ENCODE measurements at regions not wholly inside any gene's neighbourhood (a gene's known extent, or its start where the extent isn't known, plus 50 kb on each side); places are given as distances from the start of the nearest gene placed in this dataset.

DNA sequence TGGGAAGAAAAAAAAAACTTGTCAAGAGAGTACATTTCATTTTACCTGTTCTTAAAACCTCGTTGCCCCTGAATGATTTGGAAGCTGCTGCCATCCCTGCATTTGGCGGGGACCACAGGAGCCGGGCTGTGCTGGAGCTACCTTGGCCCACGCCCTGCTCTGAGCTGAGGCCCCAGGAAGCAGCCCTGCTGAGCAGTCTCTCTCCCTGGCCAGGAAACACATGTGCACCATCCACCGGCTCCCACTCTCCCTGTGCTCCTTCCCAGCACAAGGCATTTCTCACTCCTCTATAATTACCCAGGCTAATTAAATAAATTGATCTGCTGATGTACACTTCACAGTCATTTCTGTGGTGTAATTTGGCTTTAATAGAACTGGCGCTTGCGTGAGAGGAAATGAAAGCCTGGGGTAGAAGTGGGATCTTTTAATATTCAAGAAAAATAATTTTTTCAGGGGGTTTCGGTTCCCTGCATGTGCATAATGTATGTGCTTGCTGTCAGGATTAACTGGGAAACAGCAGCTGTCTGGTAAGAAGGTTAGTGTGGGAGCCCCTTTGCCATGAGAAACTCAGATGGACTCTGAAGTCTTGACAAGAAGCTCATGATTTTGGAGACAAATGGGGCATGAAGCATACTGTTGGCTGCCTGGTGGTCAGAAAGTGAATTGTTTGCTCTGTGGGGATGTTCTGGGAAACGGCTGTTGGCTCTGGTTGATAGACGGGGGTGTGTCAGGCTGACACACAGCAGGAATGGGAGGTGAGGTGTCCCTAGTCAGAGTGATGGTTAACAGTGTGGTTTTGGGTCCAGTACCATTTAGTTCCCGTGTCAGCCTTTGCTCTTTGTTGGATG is 252.3 kb upstream of the EEF2KMT start:
- intact Hi-C loops (cut with DNase I): no loop called here
- no peaks in the 10 kb centered on the region for H3K36me3 ChIP-seq
- H3K4me3 ChIP-seq: no peak overlapping the region
- DNase-seq (no peak), ATAC-seq (no peak)
- H3K27me3 ChIP-seq: no peaks in the 10 kb centered on the region
- 41 to 43% (median 42%) methylated on average over 11 of the region's 11 CpGs for WGBS, 4 donors
- TF ChIP-seq, protein P1, sequence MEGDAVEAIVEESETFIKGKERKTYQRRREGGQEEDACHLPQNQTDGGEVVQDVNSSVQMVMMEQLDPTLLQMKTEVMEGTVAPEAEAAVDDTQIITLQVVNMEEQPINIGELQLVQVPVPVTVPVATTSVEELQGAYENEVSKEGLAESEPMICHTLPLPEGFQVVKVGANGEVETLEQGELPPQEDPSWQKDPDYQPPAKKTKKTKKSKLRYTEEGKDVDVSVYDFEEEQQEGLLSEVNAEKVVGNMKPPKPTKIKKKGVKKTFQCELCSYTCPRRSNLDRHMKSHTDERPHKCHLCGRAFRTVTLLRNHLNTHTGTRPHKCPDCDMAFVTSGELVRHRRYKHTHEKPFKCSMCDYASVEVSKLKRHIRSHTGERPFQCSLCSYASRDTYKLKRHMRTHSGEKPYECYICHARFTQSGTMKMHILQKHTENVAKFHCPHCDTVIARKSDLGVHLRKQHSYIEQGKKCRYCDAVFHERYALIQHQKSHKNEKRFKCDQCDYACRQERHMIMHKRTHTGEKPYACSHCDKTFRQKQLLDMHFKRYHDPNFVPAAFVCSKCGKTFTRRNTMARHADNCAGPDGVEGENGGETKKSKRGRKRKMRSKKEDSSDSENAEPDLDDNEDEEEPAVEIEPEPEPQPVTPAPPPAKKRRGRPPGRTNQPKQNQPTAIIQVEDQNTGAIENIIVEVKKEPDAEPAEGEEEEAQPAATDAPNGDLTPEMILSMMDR (IDR thresholded peaks at IDR 0.05): no peak
- no peak for TF ChIP-seq POLR2A (IDR thresholded peaks at IDR 0.05)
- H3K9me3 ChIP-seq: no peaks in the 10 kb centered on the region
- H3K27ac ChIP-seq: no peak overlapping the region
- H3K4me1 ChIP-seq: no peaks in the 10 kb centered on the region

DNA sequence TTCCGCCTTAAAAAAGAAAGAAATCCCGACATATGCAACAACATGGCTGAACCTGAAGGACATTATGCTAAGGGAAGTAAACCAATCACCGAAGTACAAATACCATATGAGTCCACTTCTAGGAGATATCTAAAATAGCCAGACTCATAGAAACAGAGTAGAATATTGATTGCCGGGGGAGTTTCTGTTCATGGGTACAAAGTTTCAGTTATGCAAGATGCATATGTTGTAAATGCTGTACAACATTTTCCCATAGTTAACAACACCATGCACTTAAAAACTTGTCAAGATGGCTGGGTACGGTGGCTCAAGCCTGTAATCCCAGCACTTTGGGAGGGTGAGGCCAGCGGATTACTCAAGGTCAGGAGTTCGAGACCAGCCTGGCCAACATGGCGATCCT is 251.5 kb upstream of the EEF2KMT start:
- intact Hi-C loops (cut with DNase I): no loop called here
- DNase-seq: no peak
- WGBS, 4 donors: 83 to 94% (median 92%) methylated on average over 8 of the region's 8 CpGs
- Histone ChIP-seq H3K4me3 (no peak overlapping the region), H3K27me3 (no peaks in the 10 kb centered on the region), H3K36me3 (no peaks in the 10 kb centered on the region), H3K4me1 (no peaks in the 10 kb centered on the region), H3K9me3 (no peaks in the 10 kb centered on the region), H3K27ac (no peak overlapping the region)
- TF ChIP-seq, protein P1 (IDR thresholded peaks at IDR 0.05): no peak
- TF ChIP-seq POLR2A (IDR thresholded peaks at IDR 0.05): no peak
- no peak for ATAC-seq

DNA sequence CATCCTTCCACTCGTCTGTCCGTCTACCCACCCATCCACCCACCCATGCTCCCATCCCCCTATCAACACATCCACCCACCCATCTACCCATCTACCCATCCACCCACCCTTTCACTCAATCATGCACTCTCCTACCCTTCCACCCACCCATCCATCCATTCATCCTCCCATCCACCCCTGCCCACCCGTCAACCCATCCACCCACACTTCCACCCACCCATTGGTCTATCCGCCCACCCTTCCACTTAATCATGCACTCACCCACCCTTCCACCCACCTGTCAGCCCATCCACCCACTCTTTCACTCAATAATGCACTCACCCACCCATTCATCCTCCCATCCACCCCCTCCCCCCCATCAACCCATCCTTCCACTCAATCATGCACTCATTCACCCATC is 250.0 kb upstream of the EEF2KMT start:
- no peak for DNase-seq
- no peak for ATAC-seq
- no peaks in the 10 kb centered on the region for H3K36me3 ChIP-seq
- H3K27me3 ChIP-seq: no peaks in the 10 kb centered on the region
- no peaks in the 10 kb centered on the region for H3K9me3 ChIP-seq
- no peak overlapping the region for H3K27ac ChIP-seq
- TF ChIP-seq, protein P1 (IDR thresholded peaks at IDR 0.05): no peak
- TF ChIP-seq POLR2A (IDR thresholded peaks at IDR 0.05): no peak
- WGBS, 4 donors: 81 to 86% (median 83%) methylated on average over 4 of the region's 4 CpGs
- no peaks in the 10 kb centered on the region for H3K4me1 ChIP-seq
- intact Hi-C loops (cut with DNase I): no loop called here
- no peak overlapping the region for H3K4me3 ChIP-seq

DNA sequence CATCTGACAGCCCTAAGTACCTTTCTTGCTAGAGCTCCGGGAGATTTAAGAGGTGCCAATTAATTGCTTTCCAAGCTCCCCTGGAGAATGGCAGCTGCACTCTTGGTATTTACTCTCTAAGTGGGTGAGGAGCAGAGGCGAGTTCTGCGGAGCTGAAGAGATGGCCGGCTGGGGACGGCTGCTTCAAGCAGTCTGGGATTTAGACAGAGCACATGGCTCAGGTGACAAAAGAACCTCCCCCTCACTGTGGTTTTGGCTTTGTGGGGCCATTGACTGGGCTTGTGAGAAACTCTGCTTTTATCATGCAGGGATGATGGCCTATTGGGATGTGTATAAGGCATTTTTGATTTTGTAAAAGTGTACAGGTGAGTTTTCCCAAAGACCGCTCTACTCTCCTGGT is 239.3 kb upstream of the EEF2KMT start:
- 41 to 59% (median 54%) methylated on average over 6 of the region's 6 CpGs for WGBS, 4 donors
- Histone ChIP-seq H3K27me3 (peaks cover 0 to 4% (median 0%) of the 10 kb centered on the region in 9 donors), H3K9me3 (no peaks in the 10 kb centered on the region), H3K4me1 (no peaks in the 10 kb centered on the region), H3K27ac (no peak overlapping the region), H3K4me3 (no peak overlapping the region), H3K36me3 (no peaks in the 10 kb centered on the region)
- no peak for TF ChIP-seq POLR2A (IDR thresholded peaks at IDR 0.05)
- TF ChIP-seq, protein P1 (IDR thresholded peaks at IDR 0.05): no peak
- DNase-seq: no peak
- intact Hi-C loops (cut with DNase I): no loop called here
- no peak for ATAC-seq

All from heart left ventricle (tissue), 16 donors.